HG03139 (cell line): ENCODE measurements at regions not wholly inside any gene's neighbourhood (a gene's known extent, or its start where the extent isn't known, plus 50 kb on each side); places are given as distances from the start of the nearest gene placed in this dataset.
A peak's percentile ranks its signal among the peaks of the same experiment; 100 is the strongest.

Experiments
- ATAC-seq: cut with Tn5 transposase; IDR thresholded peaks from one replicate; pipeline ENCODE4 v1.9.1; 2021; ENCODE audit not compliant: unreplicated experiment

GRCh38 chr2:191512874-191513273, 165.1 kb upstream of the NABP1 start:
- ATAC-seq, result no peak

GRCh38 chr2:191514613-191515012, 163.3 kb upstream of the NABP1 start:
- ATAC-seq, result no peak

GRCh38 chr2:191515551-191515950, 162.4 kb upstream of the NABP1 start:
- ATAC-seq, result no peak

GRCh38 chr2:191516260-191516659, 161.7 kb upstream of the NABP1 start:
- ATAC-seq, result no peak

- no peak for ATAC-seq
Observed at GRCh38 chr2:191521608-191522208, 156.2 kb upstream of the NABP1 start.

- ATAC-seq, result no peak
Observed at GRCh38 chr2:191522478-191523120, 155.3 kb upstream of the NABP1 start.

- ATAC-seq, result no peak
Observed at GRCh38 chr2:191526091-191526490, 151.8 kb upstream of the NABP1 start.

- no peak for ATAC-seq
Observed at GRCh38 chr2:191526536-191526935, 151.4 kb upstream of the NABP1 start.

GRCh38 chr2:191526953-191527556, 150.9 kb upstream of the NABP1 start:
- ATAC-seq, result no peak

- ATAC-seq, result no peak
Observed at GRCh38 chr2:191530618-191531017, 147.3 kb upstream of the NABP1 start.

- ATAC-seq, result no peak
Observed at GRCh38 chr2:191533693-191534180, 144.2 kb upstream of the NABP1 start.

GRCh38 chr2:191537921-191538320, 140.0 kb upstream of the NABP1 start:
- no peak for ATAC-seq

GRCh38 chr2:191538334-191538903, 139.5 kb upstream of the NABP1 start:
- ATAC-seq, result no peak

GRCh38 chr2:191539068-191539467, 138.9 kb upstream of the NABP1 start:
- no peak for ATAC-seq

GRCh38 chr2:191540681-191541080, 137.3 kb upstream of the NABP1 start:
- no peak for ATAC-seq

GRCh38 chr2:191543708-191544107, 134.2 kb upstream of the NABP1 start:
- no peak for ATAC-seq

- ATAC-seq, result no peak
Observed at GRCh38 chr2:191544461-191545062, 133.4 kb upstream of the NABP1 start.

GRCh38 chr2:191545361-191545760, 132.6 kb upstream of the NABP1 start:
- ATAC-seq, result no peak

- no peak for ATAC-seq
Observed at GRCh38 chr2:191552066-191552465, 125.9 kb upstream of the NABP1 start.

- no peak for ATAC-seq
Observed at GRCh38 chr2:191554240-191554639, 123.7 kb upstream of the NABP1 start.

GRCh38 chr2:191555092-191555742, 122.7 kb upstream of the NABP1 start:
- peak; percentile 85 for ATAC-seq
